ENCODE measurements at regions not wholly inside any gene's neighbourhood (a gene's known extent, or its start where the extent isn't known, plus 50 kb on each side); places are given as distances from the start of the nearest gene placed in this dataset.
"Not testable (repeated sequence)": the region's sequence is repeated elsewhere in the genome, so short reads cannot be mapped to it uniquely, and the experiment has no call there.

- H4K5ac ChIP-seq (ENCODE audit: low read depth, low read length); H4K8ac ChIP-seq (ENCODE audit: low read depth in 2 of 2, low read length in 2 of 2); H4K20me1 ChIP-seq (ENCODE audit: insufficient read depth, low read length); H3K4me2 ChIP-seq (ENCODE audit: low read depth, low read length); H3K27me3 ChIP-seq (ENCODE audit: control insufficient read depth, insufficient read depth, low read length); H2BK5ac ChIP-seq (ENCODE audit: low read depth, low read length, poor library complexity, severe bottlenecking); BruUV-seq (replicated peaks); H3K18ac ChIP-seq (ENCODE audit: low read depth, low read length); H3K79me1 ChIP-seq (ENCODE audit: low read depth in 1 of 2, low read length in 2 of 2); POLR2A ChIA-PET (ENCODE audit: unreplicated experiment); dilution Hi-C loops (cut with HindIII; ENCODE audit: low sequenced_read_pairs, unreplicated experiment); H2BK20ac ChIP-seq (ENCODE audit: low read depth, low read length); H3K4ac ChIP-seq (ENCODE audit: low read depth, low read length); DNase-seq; H2AFZ ChIP-seq (replicated peaks; ENCODE audit: low read length, poor library complexity); H2AK5ac ChIP-seq (ENCODE audit: low read depth, low read length); intact Hi-C loops (cut with micrococcal nuclease); H3K9ac ChIP-seq (ENCODE audit: low read depth, low read length); H3K23ac ChIP-seq (ENCODE audit: low read depth, low read length); H3K14ac ChIP-seq (replicated peaks; ENCODE audit: low read depth, low read length); in situ Hi-C loops (cut with MboI; ENCODE audit: low sequenced_read_pairs); H3K4me3 ChIP-seq (ENCODE audit: insufficient read depth, low read depth, low read length); H2BK120ac ChIP-seq (ENCODE audit: low read depth, low read length); H3K56ac ChIP-seq (ENCODE audit: extremely low read depth, insufficient read depth, low read length); H3K4me1 ChIP-seq (ENCODE audit: control insufficient read depth, insufficient read depth, low read length); H3K9me1 ChIP-seq (ENCODE audit: insufficient read depth, low read length); H3K9me3 ChIP-seq (ENCODE audit: control insufficient read depth, insufficient read depth, low read length); H3K27ac ChIP-seq (ENCODE audit: insufficient read depth, low read length); H4K91ac ChIP-seq (ENCODE audit: insufficient read depth, low read depth, low read length); ATAC-seq (ENCODE audit: low read depth); H2AK9ac ChIP-seq (replicated peaks; ENCODE audit: low read depth, low read length, poor library complexity); H3K36me3 ChIP-seq (ENCODE audit: control insufficient read depth, insufficient read depth, low read length); CTCF ChIA-PET; H2BK15ac ChIP-seq (ENCODE audit: low read depth, low read length): not testable (repeated sequence)
- 31% methylated on average over 3 of the region's 4 CpGs; no CpG with 5 or more reads in 1 of the 2 experiments for WGBS, 2 experiments (ENCODE audit: extremely low coverage in 2 of 2, insufficient read length in 1 of 2)
Measured at GRCh38 chr10:42230812-42231211, 407.6 kb downstream of the ZNF33B start.

- H3K9ac ChIP-seq (ENCODE audit: low read depth, low read length); H2BK120ac ChIP-seq (ENCODE audit: low read depth, low read length); H3K4me3 ChIP-seq (ENCODE audit: insufficient read depth, low read depth, low read length); H3K23ac ChIP-seq (ENCODE audit: low read depth, low read length); H2BK20ac ChIP-seq (ENCODE audit: low read depth, low read length); H3K56ac ChIP-seq (ENCODE audit: extremely low read depth, insufficient read depth, low read length); H2AK9ac ChIP-seq (replicated peaks; ENCODE audit: low read depth, low read length, poor library complexity); H4K20me1 ChIP-seq (ENCODE audit: insufficient read depth, low read length); CTCF ChIA-PET; BruUV-seq (replicated peaks); ATAC-seq (ENCODE audit: low read depth); H2BK15ac ChIP-seq (ENCODE audit: low read depth, low read length); POLR2A ChIA-PET (ENCODE audit: unreplicated experiment); H3K27me3 ChIP-seq (ENCODE audit: control insufficient read depth, insufficient read depth, low read length); H3K27ac ChIP-seq (ENCODE audit: insufficient read depth, low read length); intact Hi-C loops (cut with micrococcal nuclease); H2AFZ ChIP-seq (replicated peaks; ENCODE audit: low read length, poor library complexity); DNase-seq; H3K79me1 ChIP-seq (ENCODE audit: low read depth in 1 of 2, low read length in 2 of 2); H3K18ac ChIP-seq (ENCODE audit: low read depth, low read length); in situ Hi-C loops (cut with MboI; ENCODE audit: low sequenced_read_pairs); H4K5ac ChIP-seq (ENCODE audit: low read depth, low read length); H3K14ac ChIP-seq (replicated peaks; ENCODE audit: low read depth, low read length); H4K8ac ChIP-seq (ENCODE audit: low read depth in 2 of 2, low read length in 2 of 2); H2BK5ac ChIP-seq (ENCODE audit: low read depth, low read length, poor library complexity, severe bottlenecking); H2AK5ac ChIP-seq (ENCODE audit: low read depth, low read length); H3K4ac ChIP-seq (ENCODE audit: low read depth, low read length); H3K4me1 ChIP-seq (ENCODE audit: control insufficient read depth, insufficient read depth, low read length); H3K36me3 ChIP-seq (ENCODE audit: control insufficient read depth, insufficient read depth, low read length); dilution Hi-C loops (cut with HindIII; ENCODE audit: low sequenced_read_pairs, unreplicated experiment); H3K4me2 ChIP-seq (ENCODE audit: low read depth, low read length); H3K9me3 ChIP-seq (ENCODE audit: control insufficient read depth, insufficient read depth, low read length); H3K9me1 ChIP-seq (ENCODE audit: insufficient read depth, low read length); H4K91ac ChIP-seq (ENCODE audit: insufficient read depth, low read depth, low read length): not testable (repeated sequence)
- WGBS, 2 experiments (ENCODE audit: extremely low coverage in 2 of 2, insufficient read length in 1 of 2), result 14% methylated on average over 1 of the region's 2 CpGs; no CpG with 5 or more reads in 1 of the 2 experiments
Measured at GRCh38 chr10:42230115-42230514, 408.3 kb downstream of the ZNF33B start.
